ENCODE measurements at regions not wholly inside any gene's neighbourhood (a gene's known extent, or its start where the extent isn't known, plus 50 kb on each side); places are given as distances from the start of the nearest gene placed in this dataset.

- TF ChIP-seq CTCF (conservative IDR thresholded peaks at IDR 0.05; ENCODE audit: low read length) (no peak), EZH2phosphoT487 (IDR thresholded peaks at IDR 0.05; ENCODE audit: borderline replicate concordance) (no peak)
Observed at GRCh38 chr13:22289711-22290110, 618.8 kb downstream of the FGF9 start.
